ENCODE measurements at regions not wholly inside any gene's neighbourhood (a gene's known extent, or its start where the extent isn't known, plus 50 kb on each side); places are given as distances from the start of the nearest gene placed in this dataset.

DNA sequence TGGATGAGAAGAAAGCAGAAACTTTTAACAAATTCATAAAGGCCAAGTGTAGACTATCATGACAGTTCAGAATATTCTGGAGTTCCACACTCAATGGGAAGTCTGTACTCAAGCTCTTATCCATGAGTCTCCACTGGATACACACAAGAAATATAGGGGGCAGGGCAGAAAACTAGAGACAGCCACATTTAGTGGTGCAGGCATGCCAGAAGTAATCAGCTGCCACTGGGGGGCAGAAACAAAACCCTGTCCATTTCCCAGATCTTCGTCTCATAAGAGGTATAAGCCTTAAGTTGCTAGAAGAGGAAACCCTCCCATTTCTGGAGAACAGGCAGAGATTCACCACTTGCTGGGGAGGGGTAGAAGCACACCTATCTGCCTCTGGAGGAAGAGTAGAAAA is 166.8 kb upstream of the GALNT2 start:
- Histone ChIP-seq H2AFZ (ENCODE audit: control insufficient read depth, low read length) (no peak overlapping the region), H3K27ac (ENCODE audit: control insufficient read depth, insufficient read depth, low read length) (no peak overlapping the region), H3K9me1 (ENCODE audit: control insufficient read depth, extremely low read depth, insufficient read depth, low read length) (no peaks in the 10 kb centered on the region), H3K4me1 (ENCODE audit: control insufficient read depth, extremely low read depth, insufficient read depth, low read length) (peaks cover 10% of the 10 kb centered on the region), H3K27me3 (ENCODE audit: control insufficient read depth, extremely low read depth, insufficient read depth, low read length) (peaks cover 4% of the 10 kb centered on the region), H3K36me3 (ENCODE audit: control insufficient read depth in 2 of 2, extremely low read depth in 1 of 2, insufficient read depth in 2 of 2, low read length in 2 of 2) (no peaks in the 10 kb centered on the region), H3K4me3 (ENCODE audit: control insufficient read depth in 2 of 3, extremely low read depth in 1 of 3, insufficient read depth in 2 of 3, low read depth in 1 of 3, low read length in 3 of 3) (no peak overlapping the region), H4K20me1 (ENCODE audit: control insufficient read depth, extremely low read depth, insufficient read depth, low read length) (no peaks in the 10 kb centered on the region), H3K4me2 (ENCODE audit: control insufficient read depth, extremely low read depth, insufficient read depth, low read depth, low read length) (no peak overlapping the region), H3K79me2 (ENCODE audit: control insufficient read depth, insufficient read depth, low read length) (no peaks in the 10 kb centered on the region), H3K9ac (ENCODE audit: control insufficient read depth, extremely low read depth, insufficient read depth, low read length) (no peak overlapping the region), H3K9me3 (ENCODE audit: control insufficient read depth, low read depth, low read length) (no peaks in the 10 kb centered on the region)
- no peak for TF ChIP-seq EZH2 (IDR thresholded peaks at IDR 0.05; ENCODE audit: low read length)
- no peak for TF ChIP-seq CTCF (optimal IDR thresholded peaks at IDR 0.05 in 1 of 3, IDR thresholded peaks at IDR 0.05 in 1 of 3, conservative IDR thresholded peaks at IDR 0.05 in 1 of 3; ENCODE audit: extremely low read depth in 1 of 3, insufficient read depth in 2 of 3, low read length in 3 of 3)
- FAIRE-seq (no peak), DNase-seq (ENCODE audit: low read depth, low spot score) (no peak)
- dilution Hi-C loops (cut with MboI; ENCODE audit: extremely low pct_ligation_motif_present, low sequenced_read_pairs), result no loop called here

GRCh38 chr1:229905031-229905545 is 161.9 kb upstream of the GALNT2 start:
- dilution Hi-C loops (cut with MboI; ENCODE audit: extremely low pct_ligation_motif_present, low sequenced_read_pairs), result no loop called here

More at GRCh38 chr1:229905031-229905545, 161.9 kb upstream of the GALNT2 start:
- peaks cover 8% of the 10 kb centered on the region for H3K27me3 ChIP-seq (ENCODE audit: control insufficient read depth, extremely low read depth, insufficient read depth, low read length)
- no peaks in the 10 kb centered on the region for H3K9me3 ChIP-seq (ENCODE audit: control insufficient read depth, low read depth, low read length)
- H3K4me3 ChIP-seq (ENCODE audit: control insufficient read depth in 2 of 3, extremely low read depth in 1 of 3, insufficient read depth in 2 of 3, low read depth in 1 of 3, low read length in 3 of 3), result no peak overlapping the region
- no peak overlapping the region for H3K4me2 ChIP-seq (ENCODE audit: control insufficient read depth, extremely low read depth, insufficient read depth, low read depth, low read length)
- no peaks in the 10 kb centered on the region for H3K36me3 ChIP-seq (ENCODE audit: control insufficient read depth in 2 of 2, extremely low read depth in 1 of 2, insufficient read depth in 2 of 2, low read length in 2 of 2)
- TF ChIP-seq CTCF (optimal IDR thresholded peaks at IDR 0.05 in 1 of 3, IDR thresholded peaks at IDR 0.05 in 1 of 3, conservative IDR thresholded peaks at IDR 0.05 in 1 of 3; ENCODE audit: extremely low read depth in 1 of 3, insufficient read depth in 2 of 3, low read length in 3 of 3), result no peak
- TF ChIP-seq EZH2 (IDR thresholded peaks at IDR 0.05; ENCODE audit: low read length), result no peak
- H2AFZ ChIP-seq (ENCODE audit: control insufficient read depth, low read length), result no peak overlapping the region
- no peak for FAIRE-seq
- no peaks in the 10 kb centered on the region for H4K20me1 ChIP-seq (ENCODE audit: control insufficient read depth, extremely low read depth, insufficient read depth, low read length)
- no peaks in the 10 kb centered on the region for H3K9me1 ChIP-seq (ENCODE audit: control insufficient read depth, extremely low read depth, insufficient read depth, low read length)
- no peaks in the 10 kb centered on the region for H3K79me2 ChIP-seq (ENCODE audit: control insufficient read depth, insufficient read depth, low read length)
- no peak overlapping the region for H3K9ac ChIP-seq (ENCODE audit: control insufficient read depth, extremely low read depth, insufficient read depth, low read length)
- H3K4me1 ChIP-seq (ENCODE audit: control insufficient read depth, extremely low read depth, insufficient read depth, low read length), result no peaks in the 10 kb centered on the region
- no peak overlapping the region for H3K27ac ChIP-seq (ENCODE audit: control insufficient read depth, insufficient read depth, low read length)
- DNase-seq (ENCODE audit: low read depth, low spot score), result no peak

Data from keratinocyte (primary cell).